ENCODE measurements at regions not wholly inside any gene's neighbourhood (a gene's known extent, or its start where the extent isn't known, plus 50 kb on each side); places are given as distances from the start of the nearest gene placed in this dataset.

DNA sequence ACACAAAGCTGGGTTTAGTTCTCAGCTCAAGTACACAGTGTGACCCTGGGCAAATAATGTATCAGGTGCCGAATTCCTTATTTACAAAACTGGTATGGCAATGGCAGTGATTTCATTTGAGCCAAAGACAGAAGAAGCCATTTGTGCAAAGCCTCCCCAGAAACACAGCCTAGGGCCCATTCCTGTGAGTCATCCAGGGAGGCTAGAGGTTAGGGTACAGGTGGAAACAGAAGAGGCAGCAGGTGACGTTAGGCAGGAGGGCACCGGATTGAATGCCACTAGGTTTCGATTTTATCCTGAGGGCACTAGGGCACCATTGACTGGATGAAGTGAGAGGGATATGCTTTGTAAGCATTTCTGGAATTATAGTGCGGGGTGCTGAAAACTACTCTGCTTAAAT lies 766.9 kb upstream of the NR2F2 start:
- no peak for TF ChIP-seq POLR2AphosphoS5 (IDR thresholded peaks at IDR 0.05; ENCODE audit: low read depth, low read length)
- TF ChIP-seq, protein P1, sequence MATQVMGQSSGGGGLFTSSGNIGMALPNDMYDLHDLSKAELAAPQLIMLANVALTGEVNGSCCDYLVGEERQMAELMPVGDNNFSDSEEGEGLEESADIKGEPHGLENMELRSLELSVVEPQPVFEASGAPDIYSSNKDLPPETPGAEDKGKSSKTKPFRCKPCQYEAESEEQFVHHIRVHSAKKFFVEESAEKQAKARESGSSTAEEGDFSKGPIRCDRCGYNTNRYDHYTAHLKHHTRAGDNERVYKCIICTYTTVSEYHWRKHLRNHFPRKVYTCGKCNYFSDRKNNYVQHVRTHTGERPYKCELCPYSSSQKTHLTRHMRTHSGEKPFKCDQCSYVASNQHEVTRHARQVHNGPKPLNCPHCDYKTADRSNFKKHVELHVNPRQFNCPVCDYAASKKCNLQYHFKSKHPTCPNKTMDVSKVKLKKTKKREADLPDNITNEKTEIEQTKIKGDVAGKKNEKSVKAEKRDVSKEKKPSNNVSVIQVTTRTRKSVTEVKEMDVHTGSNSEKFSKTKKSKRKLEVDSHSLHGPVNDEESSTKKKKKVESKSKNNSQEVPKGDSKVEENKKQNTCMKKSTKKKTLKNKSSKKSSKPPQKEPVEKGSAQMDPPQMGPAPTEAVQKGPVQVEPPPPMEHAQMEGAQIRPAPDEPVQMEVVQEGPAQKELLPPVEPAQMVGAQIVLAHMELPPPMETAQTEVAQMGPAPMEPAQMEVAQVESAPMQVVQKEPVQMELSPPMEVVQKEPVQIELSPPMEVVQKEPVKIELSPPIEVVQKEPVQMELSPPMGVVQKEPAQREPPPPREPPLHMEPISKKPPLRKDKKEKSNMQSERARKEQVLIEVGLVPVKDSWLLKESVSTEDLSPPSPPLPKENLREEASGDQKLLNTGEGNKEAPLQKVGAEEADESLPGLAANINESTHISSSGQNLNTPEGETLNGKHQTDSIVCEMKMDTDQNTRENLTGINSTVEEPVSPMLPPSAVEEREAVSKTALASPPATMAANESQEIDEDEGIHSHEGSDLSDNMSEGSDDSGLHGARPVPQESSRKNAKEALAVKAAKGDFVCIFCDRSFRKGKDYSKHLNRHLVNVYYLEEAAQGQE (IDR thresholded peaks at IDR 0.05; ENCODE audit: insufficient read depth in 1 of 2, low read depth in 2 of 2, low read length in 2 of 2), result no peak

Measured in PFSK-1 (cell line).